ENCODE measurements at regions not wholly inside any gene's neighbourhood (a gene's known extent, or its start where the extent isn't known, plus 50 kb on each side); places are given as distances from the start of the nearest gene placed in this dataset.

GRCh38 chr6:26230351-26230750 lies 134.6 kb upstream of the BTN3A2 start:
- Histone ChIP-seq H3K9ac (ENCODE audit: low read length) (no peak overlapping the region), H3K27ac (ENCODE audit: low read length) (no peak overlapping the region), H3K36me3 (ENCODE audit: insufficient read depth, low read length) (no peaks in the 10 kb centered on the region), H3K79me2 (replicated peaks; ENCODE audit: insufficient read depth, low read length) (no peaks in the 10 kb centered on the region), H3F3A (ENCODE audit: insufficient read depth, low read length, poor library complexity, severe bottlenecking) (peaks cover 9% of the 10 kb centered on the region), H3K4me2 (ENCODE audit: low read length) (no peak overlapping the region), H3K27me3 (ENCODE audit: insufficient read depth, low read depth, low read length) (peaks cover 3% of the 10 kb centered on the region), H3K9me2 (ENCODE audit: insufficient read depth, low read length) (no peaks in the 10 kb centered on the region), H2AFZ (ENCODE audit: low read depth, low read length) (no peak overlapping the region), H4K20me1 (ENCODE audit: insufficient read depth) (no peaks in the 10 kb centered on the region), H3K9me3 (ENCODE audit: low read length) (no peaks in the 10 kb centered on the region), H3K4me3 (ENCODE audit: low read length) (no peak overlapping the region)
- TF ChIP-seq CTCF (IDR thresholded peaks at IDR 0.05; ENCODE audit: poor library complexity, severe bottlenecking) (no peak), SMC3 (conservative IDR thresholded peaks at IDR 0.05; ENCODE audit: poor library complexity) (no peak)

- no peaks in the 10 kb centered on the region for H3K9me3 ChIP-seq (ENCODE audit: low read length)
- TF ChIP-seq TAF1 (IDR thresholded peaks at IDR 0.05; ENCODE audit: low read depth) = no peak
- TF ChIP-seq CTCF (IDR thresholded peaks at IDR 0.05; ENCODE audit: poor library complexity, severe bottlenecking) = no peak
- TF ChIP-seq, protein P1, sequence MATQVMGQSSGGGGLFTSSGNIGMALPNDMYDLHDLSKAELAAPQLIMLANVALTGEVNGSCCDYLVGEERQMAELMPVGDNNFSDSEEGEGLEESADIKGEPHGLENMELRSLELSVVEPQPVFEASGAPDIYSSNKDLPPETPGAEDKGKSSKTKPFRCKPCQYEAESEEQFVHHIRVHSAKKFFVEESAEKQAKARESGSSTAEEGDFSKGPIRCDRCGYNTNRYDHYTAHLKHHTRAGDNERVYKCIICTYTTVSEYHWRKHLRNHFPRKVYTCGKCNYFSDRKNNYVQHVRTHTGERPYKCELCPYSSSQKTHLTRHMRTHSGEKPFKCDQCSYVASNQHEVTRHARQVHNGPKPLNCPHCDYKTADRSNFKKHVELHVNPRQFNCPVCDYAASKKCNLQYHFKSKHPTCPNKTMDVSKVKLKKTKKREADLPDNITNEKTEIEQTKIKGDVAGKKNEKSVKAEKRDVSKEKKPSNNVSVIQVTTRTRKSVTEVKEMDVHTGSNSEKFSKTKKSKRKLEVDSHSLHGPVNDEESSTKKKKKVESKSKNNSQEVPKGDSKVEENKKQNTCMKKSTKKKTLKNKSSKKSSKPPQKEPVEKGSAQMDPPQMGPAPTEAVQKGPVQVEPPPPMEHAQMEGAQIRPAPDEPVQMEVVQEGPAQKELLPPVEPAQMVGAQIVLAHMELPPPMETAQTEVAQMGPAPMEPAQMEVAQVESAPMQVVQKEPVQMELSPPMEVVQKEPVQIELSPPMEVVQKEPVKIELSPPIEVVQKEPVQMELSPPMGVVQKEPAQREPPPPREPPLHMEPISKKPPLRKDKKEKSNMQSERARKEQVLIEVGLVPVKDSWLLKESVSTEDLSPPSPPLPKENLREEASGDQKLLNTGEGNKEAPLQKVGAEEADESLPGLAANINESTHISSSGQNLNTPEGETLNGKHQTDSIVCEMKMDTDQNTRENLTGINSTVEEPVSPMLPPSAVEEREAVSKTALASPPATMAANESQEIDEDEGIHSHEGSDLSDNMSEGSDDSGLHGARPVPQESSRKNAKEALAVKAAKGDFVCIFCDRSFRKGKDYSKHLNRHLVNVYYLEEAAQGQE (IDR thresholded peaks at IDR 0.05; ENCODE audit: borderline replicate concordance) = no peak
- no peak for TF ChIP-seq RAD21 (conservative IDR thresholded peaks at IDR 0.05)
- no peak for TF ChIP-seq MXI1 (conservative IDR thresholded peaks at IDR 0.05; ENCODE audit: poor library complexity, severe bottlenecking)
- TF ChIP-seq EZH2 (IDR thresholded peaks at IDR 0.05; ENCODE audit: borderline replicate concordance, insufficient read depth, low read length, poor library complexity, severe bottlenecking) = no peak
- no peak for TF ChIP-seq SMC3 (conservative IDR thresholded peaks at IDR 0.05; ENCODE audit: poor library complexity)
- TF ChIP-seq POLR2AphosphoS5 (IDR thresholded peaks at IDR 0.05) = no peak
- no peak for TF ChIP-seq EP300 (conservative IDR thresholded peaks at IDR 0.05; ENCODE audit: poor library complexity, severe bottlenecking)
- H3K4me2 ChIP-seq (ENCODE audit: low read length) = no peak overlapping the region
- peaks cover 3% of the 10 kb centered on the region for H3K27me3 ChIP-seq (ENCODE audit: insufficient read depth, low read depth, low read length)
- H3K9me2 ChIP-seq (ENCODE audit: insufficient read depth, low read length) = no peaks in the 10 kb centered on the region
- peaks cover 9% of the 10 kb centered on the region for H3F3A ChIP-seq (ENCODE audit: insufficient read depth, low read length, poor library complexity, severe bottlenecking)
- no peaks in the 10 kb centered on the region for H3K79me2 ChIP-seq (replicated peaks; ENCODE audit: insufficient read depth, low read length)
- H3K4me3 ChIP-seq (ENCODE audit: low read length) = no peak overlapping the region
- no peaks in the 10 kb centered on the region for H3K36me3 ChIP-seq (ENCODE audit: insufficient read depth, low read length)
- no peak overlapping the region for H3K27ac ChIP-seq (ENCODE audit: low read length)
- no peak overlapping the region for H2AFZ ChIP-seq (ENCODE audit: low read depth, low read length)
- H3K9ac ChIP-seq (ENCODE audit: low read length) = no peak overlapping the region
- H4K20me1 ChIP-seq (ENCODE audit: insufficient read depth) = no peaks in the 10 kb centered on the region
Observed at GRCh38 chr6:26231006-26231587, 133.9 kb upstream of the BTN3A2 start.
